ENCODE measurements at regions not wholly inside any gene's neighbourhood (a gene's known extent, or its start where the extent isn't known, plus 50 kb on each side); places are given as distances from the start of the nearest gene placed in this dataset.

DNA sequence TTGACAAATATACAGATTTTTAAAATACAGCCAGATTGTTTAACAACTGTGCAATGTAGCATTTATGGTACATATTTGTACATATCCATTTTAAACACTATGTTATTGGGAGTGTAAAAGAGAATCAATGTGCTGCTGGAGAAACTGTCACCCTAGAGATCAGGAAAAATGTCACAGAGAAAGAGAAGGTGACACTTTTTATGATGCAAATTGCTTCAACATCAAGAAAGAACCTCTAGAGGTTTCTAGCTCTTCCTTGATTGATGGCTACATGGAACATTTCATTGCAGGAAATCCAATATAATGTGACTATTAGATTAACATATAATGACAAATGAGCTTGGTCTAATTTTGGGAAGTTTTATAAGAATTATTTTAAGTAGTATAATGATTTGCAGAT, 1491.2 kb upstream of the PCDH20 start:
- no peak overlapping the region for H3K27ac ChIP-seq (ENCODE audit: low read depth, low read length)
- H3K56ac ChIP-seq (ENCODE audit: low read length), result no peak overlapping the region
- H2BK15ac ChIP-seq (replicated peaks; ENCODE audit: low read depth), result no peak overlapping the region
- H3K4me1 ChIP-seq (ENCODE audit: control insufficient read depth, low read depth, low read length), result no peaks in the 10 kb centered on the region
- H3K36me3 ChIP-seq (ENCODE audit: control insufficient read depth, insufficient read depth, low read length), result no peaks in the 10 kb centered on the region
- H2BK5ac ChIP-seq (ENCODE audit: low read length), result no peak overlapping the region
- DNase-seq, result no peak
- H4K8ac ChIP-seq (ENCODE audit: low read depth, low read length), result no peak overlapping the region
- H2BK120ac ChIP-seq (ENCODE audit: low read depth, low read length), result no peak overlapping the region
- H3K18ac ChIP-seq (ENCODE audit: low read length), result no peak overlapping the region
- no peaks in the 10 kb centered on the region for H3K79me1 ChIP-seq (ENCODE audit: low read length)
- no peaks in the 10 kb centered on the region for H3K27me3 ChIP-seq (ENCODE audit: insufficient read depth, low read length, poor library complexity)
- H3K4ac ChIP-seq (ENCODE audit: low read depth, low read length), result no peak overlapping the region
- no peak overlapping the region for H3K23ac ChIP-seq (ENCODE audit: low read length)
- no peak overlapping the region for H3K4me3 ChIP-seq (ENCODE audit: low read length)
- no peak overlapping the region for H4K5ac ChIP-seq (ENCODE audit: low read length)
- no peak overlapping the region for H2AK5ac ChIP-seq (ENCODE audit: low read length)
- no peak overlapping the region for H3K4me2 ChIP-seq (ENCODE audit: low read length)
- no peak overlapping the region for H3K9ac ChIP-seq (ENCODE audit: low read length)
- no peaks in the 10 kb centered on the region for H3K79me2 ChIP-seq (ENCODE audit: control insufficient read depth, insufficient read depth, low read length)

DNA sequence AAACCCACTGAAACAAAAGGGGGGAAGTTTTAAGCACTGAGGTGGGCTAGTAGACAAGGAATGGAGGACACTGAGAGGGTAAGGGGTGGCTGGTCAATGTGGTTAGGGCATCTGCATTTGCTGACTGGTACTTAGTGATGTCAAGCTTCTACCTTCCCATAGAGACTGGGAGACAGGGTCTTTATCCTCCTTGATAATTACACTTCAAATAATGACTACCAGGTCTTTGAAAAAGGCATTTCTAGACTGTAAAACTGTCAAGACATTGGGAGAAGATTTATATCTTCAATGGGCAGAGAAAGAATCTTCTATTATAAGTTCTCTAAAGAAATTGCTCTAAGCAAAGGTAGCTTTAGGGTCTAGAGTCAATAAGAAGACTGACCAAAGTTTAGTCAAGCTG, 1490.8 kb upstream of the PCDH20 start:
- Histone ChIP-seq H2BK120ac (ENCODE audit: low read depth, low read length) (no peak overlapping the region), H3K4me3 (ENCODE audit: low read length) (no peak overlapping the region), H3K27me3 (ENCODE audit: insufficient read depth, low read length, poor library complexity) (no peaks in the 10 kb centered on the region), H4K8ac (ENCODE audit: low read depth, low read length) (no peak overlapping the region), H3K79me2 (ENCODE audit: control insufficient read depth, insufficient read depth, low read length) (no peaks in the 10 kb centered on the region), H2BK15ac (replicated peaks; ENCODE audit: low read depth) (no peak overlapping the region), H3K9ac (ENCODE audit: low read length) (no peak overlapping the region), H3K4me1 (ENCODE audit: control insufficient read depth, low read depth, low read length) (no peaks in the 10 kb centered on the region), H3K23ac (ENCODE audit: low read length) (no peak overlapping the region), H3K36me3 (ENCODE audit: control insufficient read depth, insufficient read depth, low read length) (no peaks in the 10 kb centered on the region), H3K56ac (ENCODE audit: low read length) (no peak overlapping the region), H2AK5ac (ENCODE audit: low read length) (no peak overlapping the region), H2BK5ac (ENCODE audit: low read length) (no peak overlapping the region), H3K79me1 (ENCODE audit: low read length) (no peaks in the 10 kb centered on the region), H3K18ac (ENCODE audit: low read length) (no peak overlapping the region), H3K4me2 (ENCODE audit: low read length) (no peak overlapping the region), H3K27ac (ENCODE audit: low read depth, low read length) (no peak overlapping the region), H4K5ac (ENCODE audit: low read length) (no peak overlapping the region), H3K4ac (ENCODE audit: low read depth, low read length) (no peak overlapping the region)
- DNase-seq, result no peak

DNA sequence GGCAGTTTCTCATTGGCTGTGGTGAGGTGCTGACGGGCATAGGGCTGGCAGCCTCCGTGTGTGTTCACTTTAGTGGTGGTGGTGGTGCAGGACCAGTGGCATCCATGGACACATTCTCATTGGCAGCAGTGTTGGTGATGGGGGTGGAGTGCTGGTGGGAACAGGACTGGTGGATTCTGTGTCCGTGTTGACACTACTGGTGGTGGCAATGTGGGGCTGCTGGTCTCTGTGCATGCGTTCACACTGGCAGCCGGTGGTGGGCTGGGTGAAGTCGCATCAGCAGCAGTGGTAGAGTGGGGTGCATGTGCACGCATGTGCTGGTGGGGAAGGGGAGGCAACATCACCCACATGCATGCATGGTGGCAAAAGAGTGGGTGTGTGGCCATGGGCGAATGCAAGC, 1471.4 kb upstream of the PCDH20 start:
- H3K79me1 ChIP-seq (ENCODE audit: low read length), result no peaks in the 10 kb centered on the region
- H2BK120ac ChIP-seq (ENCODE audit: low read depth, low read length), result no peak overlapping the region
- H3K27me3 ChIP-seq (ENCODE audit: insufficient read depth, low read length, poor library complexity), result no peaks in the 10 kb centered on the region
- H3K4me2 ChIP-seq (ENCODE audit: low read length), result no peak overlapping the region
- H3K4me3 ChIP-seq (ENCODE audit: low read length), result no peak overlapping the region
- H3K9ac ChIP-seq (ENCODE audit: low read length), result no peak overlapping the region
- H3K56ac ChIP-seq (ENCODE audit: low read length), result no peak overlapping the region
- no peak overlapping the region for H3K4ac ChIP-seq (ENCODE audit: low read depth, low read length)
- no peak overlapping the region for H2AK5ac ChIP-seq (ENCODE audit: low read length)
- DNase-seq, result no peak
- H3K36me3 ChIP-seq (ENCODE audit: control insufficient read depth, insufficient read depth, low read length), result no peaks in the 10 kb centered on the region
- H2BK15ac ChIP-seq (replicated peaks; ENCODE audit: low read depth), result no peak overlapping the region
- H3K79me2 ChIP-seq (ENCODE audit: control insufficient read depth, insufficient read depth, low read length), result no peaks in the 10 kb centered on the region
- no peak overlapping the region for H4K8ac ChIP-seq (ENCODE audit: low read depth, low read length)
- no CpG with 5 or more reads among the region's 8 CpGs for WGBS (ENCODE audit: extremely low coverage, insufficient coverage, low lambda C conversion rate)
- H3K4me1 ChIP-seq (ENCODE audit: control insufficient read depth, low read depth, low read length), result no peaks in the 10 kb centered on the region
- no peak overlapping the region for H3K23ac ChIP-seq (ENCODE audit: low read length)
- H2BK5ac ChIP-seq (ENCODE audit: low read length), result no peak overlapping the region
- H3K18ac ChIP-seq (ENCODE audit: low read length), result no peak overlapping the region
- H3K27ac ChIP-seq (ENCODE audit: low read depth, low read length), result no peak overlapping the region
- no peak overlapping the region for H4K5ac ChIP-seq (ENCODE audit: low read length)

DNA sequence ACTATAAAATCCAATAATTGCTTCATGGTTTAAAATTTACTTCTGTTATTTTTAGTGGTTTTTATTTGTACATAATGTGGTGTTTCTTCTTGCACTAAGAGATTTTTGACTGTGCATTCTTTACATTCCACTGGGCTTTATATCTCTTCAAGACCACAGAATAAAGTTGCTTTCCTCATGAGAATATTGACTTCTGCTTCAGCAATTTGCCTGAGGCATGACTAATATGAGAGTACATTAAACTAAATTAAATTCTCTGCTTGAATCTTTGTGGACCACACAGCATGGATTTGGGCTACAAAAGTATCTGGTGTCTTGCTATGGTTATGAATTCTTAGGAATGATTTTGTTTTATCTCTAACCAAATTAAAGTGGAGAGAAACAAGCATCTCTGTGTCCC, 1463.4 kb upstream of the PCDH20 start:
- H3K23ac ChIP-seq (ENCODE audit: low read length), result no peak overlapping the region
- H3K27me3 ChIP-seq (ENCODE audit: insufficient read depth, low read length, poor library complexity), result no peaks in the 10 kb centered on the region
- no peak overlapping the region for H3K9ac ChIP-seq (ENCODE audit: low read length)

DNA sequence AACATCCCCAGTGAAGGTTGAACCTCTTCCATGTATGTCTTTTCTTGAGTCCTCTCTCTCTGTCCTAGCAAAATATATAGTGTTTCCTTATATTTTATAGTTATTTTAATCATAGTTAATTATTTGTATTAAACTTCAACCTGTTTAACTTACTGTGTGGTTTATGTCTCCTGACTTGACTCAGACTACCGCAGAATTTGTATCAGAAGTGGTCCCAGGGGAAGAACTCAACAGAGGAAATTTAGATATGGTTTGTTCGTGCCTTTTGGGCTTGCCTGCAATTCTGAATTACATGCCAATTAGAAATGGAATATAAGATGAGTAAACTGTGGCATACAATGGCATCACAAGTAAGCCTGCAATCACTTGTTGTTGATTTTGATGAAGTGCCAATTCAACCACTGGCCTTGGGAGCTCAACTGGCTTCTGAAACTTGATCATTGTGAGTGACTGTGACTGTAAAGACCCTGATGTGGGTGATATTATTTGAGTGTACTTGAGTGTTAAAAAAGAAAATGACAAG, 1459.5 kb upstream of the PCDH20 start:
- H3K27ac ChIP-seq (ENCODE audit: low read depth, low read length), result no peak overlapping the region
- H3K27me3 ChIP-seq (ENCODE audit: insufficient read depth, low read length, poor library complexity), result no peaks in the 10 kb centered on the region
- H3K9ac ChIP-seq (ENCODE audit: low read length), result no peak overlapping the region
- DNase-seq, result no peak
- no peak overlapping the region for H3K4me2 ChIP-seq (ENCODE audit: low read length)
- no peaks in the 10 kb centered on the region for H3K79me2 ChIP-seq (ENCODE audit: control insufficient read depth, insufficient read depth, low read length)
- H2BK120ac ChIP-seq (ENCODE audit: low read depth, low read length), result no peak overlapping the region
- no peaks in the 10 kb centered on the region for H3K79me1 ChIP-seq (ENCODE audit: low read length)
- H4K8ac ChIP-seq (ENCODE audit: low read depth, low read length), result no peak overlapping the region
- no peaks in the 10 kb centered on the region for H3K4me1 ChIP-seq (ENCODE audit: control insufficient read depth, low read depth, low read length)
- no peak overlapping the region for H2BK15ac ChIP-seq (replicated peaks; ENCODE audit: low read depth)
- no peak overlapping the region for H2BK5ac ChIP-seq (ENCODE audit: low read length)
- no peak overlapping the region for H3K18ac ChIP-seq (ENCODE audit: low read length)
- H3K56ac ChIP-seq (ENCODE audit: low read length), result no peak overlapping the region
- no peak overlapping the region for H3K23ac ChIP-seq (ENCODE audit: low read length)
- no peak overlapping the region for H2AK5ac ChIP-seq (ENCODE audit: low read length)
- no peaks in the 10 kb centered on the region for H3K36me3 ChIP-seq (ENCODE audit: control insufficient read depth, insufficient read depth, low read length)
- no peak overlapping the region for H4K5ac ChIP-seq (ENCODE audit: low read length)
- no peak overlapping the region for H3K4ac ChIP-seq (ENCODE audit: low read depth, low read length)
- no CpG with 5 or more reads among the region's 2 CpGs for WGBS (ENCODE audit: extremely low coverage, insufficient coverage, low lambda C conversion rate)
- no peak overlapping the region for H3K4me3 ChIP-seq (ENCODE audit: low read length)

More for the DNA sequence above, 1463.4 kb upstream of the PCDH20 start:
- H3K18ac ChIP-seq (ENCODE audit: low read length), result no peak overlapping the region
- H2BK5ac ChIP-seq (ENCODE audit: low read length), result no peak overlapping the region
- H2BK120ac ChIP-seq (ENCODE audit: low read depth, low read length), result no peak overlapping the region
- H3K4ac ChIP-seq (ENCODE audit: low read depth, low read length), result no peak overlapping the region
- no peaks in the 10 kb centered on the region for H3K79me2 ChIP-seq (ENCODE audit: control insufficient read depth, insufficient read depth, low read length)
- H3K4me2 ChIP-seq (ENCODE audit: low read length), result no peak overlapping the region
- no peak overlapping the region for H2AK5ac ChIP-seq (ENCODE audit: low read length)
- no peak overlapping the region for H3K56ac ChIP-seq (ENCODE audit: low read length)
- H3K4me1 ChIP-seq (ENCODE audit: control insufficient read depth, low read depth, low read length), result no peaks in the 10 kb centered on the region
- H2BK15ac ChIP-seq (replicated peaks; ENCODE audit: low read depth), result no peak overlapping the region
- no peaks in the 10 kb centered on the region for H3K36me3 ChIP-seq (ENCODE audit: control insufficient read depth, insufficient read depth, low read length)
- no peak overlapping the region for H3K4me3 ChIP-seq (ENCODE audit: low read length)
- H3K79me1 ChIP-seq (ENCODE audit: low read length), result no peaks in the 10 kb centered on the region
- no peak overlapping the region for H3K27ac ChIP-seq (ENCODE audit: low read depth, low read length)
- no peak for DNase-seq
- H4K5ac ChIP-seq (ENCODE audit: low read length), result no peak overlapping the region
- H4K8ac ChIP-seq (ENCODE audit: low read depth, low read length), result no peak overlapping the region

DNA sequence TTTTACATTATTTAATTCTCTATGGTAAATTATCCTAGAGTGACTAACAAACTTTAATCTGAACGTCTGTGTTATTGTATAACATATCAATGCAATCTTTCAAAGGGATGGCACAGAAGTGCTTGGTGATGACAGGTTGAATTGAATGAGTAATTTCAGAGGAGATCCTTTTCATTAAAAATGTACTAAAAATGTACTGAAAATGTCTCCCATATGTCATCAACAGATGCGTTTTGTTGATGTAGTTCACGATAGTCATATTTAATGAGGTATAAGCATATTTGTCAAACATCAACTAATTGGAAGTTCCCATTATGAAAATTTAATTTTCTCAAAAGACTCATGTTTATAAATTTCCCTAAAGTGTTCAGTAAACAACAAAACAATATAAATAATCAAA, 1434.7 kb upstream of the PCDH20 start:
- Histone ChIP-seq H2BK5ac (ENCODE audit: low read length) (no peak overlapping the region), H3K4me1 (ENCODE audit: control insufficient read depth, low read depth, low read length) (no peaks in the 10 kb centered on the region), H3K79me2 (ENCODE audit: control insufficient read depth, insufficient read depth, low read length) (no peaks in the 10 kb centered on the region), H3K18ac (ENCODE audit: low read length) (no peak overlapping the region), H2AK5ac (ENCODE audit: low read length) (no peak overlapping the region), H2BK120ac (ENCODE audit: low read depth, low read length) (no peak overlapping the region), H3K9ac (ENCODE audit: low read length) (no peak overlapping the region), H3K27ac (ENCODE audit: low read depth, low read length) (no peak overlapping the region), H3K36me3 (ENCODE audit: control insufficient read depth, insufficient read depth, low read length) (no peaks in the 10 kb centered on the region), H3K23ac (ENCODE audit: low read length) (no peak overlapping the region), H2BK15ac (replicated peaks; ENCODE audit: low read depth) (no peak overlapping the region), H3K79me1 (ENCODE audit: low read length) (no peaks in the 10 kb centered on the region), H3K4me3 (ENCODE audit: low read length) (no peak overlapping the region), H3K56ac (ENCODE audit: low read length) (no peak overlapping the region), H3K4ac (ENCODE audit: low read depth, low read length) (no peak overlapping the region), H4K5ac (ENCODE audit: low read length) (no peak overlapping the region), H3K4me2 (ENCODE audit: low read length) (no peak overlapping the region), H3K27me3 (ENCODE audit: insufficient read depth, low read length, poor library complexity) (no peaks in the 10 kb centered on the region), H4K8ac (ENCODE audit: low read depth, low read length) (no peak overlapping the region)
- DNase-seq, result no peak
- WGBS (ENCODE audit: extremely low coverage, insufficient coverage, low lambda C conversion rate), result no CpG with 5 or more reads among the region's 3 CpGs
